ENCODE measurements at regions not wholly inside any gene's neighbourhood (a gene's known extent, or its start where the extent isn't known, plus 50 kb on each side); places are given as distances from the start of the nearest gene placed in this dataset.

- no peak for TF ChIP-seq CTCF (IDR thresholded peaks at IDR 0.05)
- Histone ChIP-seq H3K4me3 (no peak overlapping the region), H3K27ac (no peak overlapping the region)
- no peak for DNase-seq (ENCODE audit: low spot score)
Observed at GRCh38 chr4:115852767-115853091, 739.3 kb upstream of the NDST4 start.

GRCh38 chr4:115851918-115852766, 738.7 kb upstream of the NDST4 start:
- no peak for TF ChIP-seq CTCF (IDR thresholded peaks at IDR 0.05)
- Histone ChIP-seq H3K4me3 (no peak overlapping the region), H3K27ac (no peak overlapping the region)
- DNase-seq (ENCODE audit: low spot score): no peak

- no peak overlapping the region for H3K27ac ChIP-seq
- H3K4me3 ChIP-seq: no peak overlapping the region
- no peak for TF ChIP-seq CTCF (IDR thresholded peaks at IDR 0.05)
- no peak for DNase-seq (ENCODE audit: low spot score)
Observed at GRCh38 chr4:115850799-115851509, 737.5 kb upstream of the NDST4 start.

GRCh38 chr4:115844180-115844579, 730.8 kb upstream of the NDST4 start:
- Histone ChIP-seq H3K4me3 (no peak overlapping the region), H3K27ac (no peak overlapping the region)
- no peak for TF ChIP-seq CTCF (IDR thresholded peaks at IDR 0.05)
- DNase-seq (ENCODE audit: low spot score): no peak

GRCh38 chr4:115841871-115842270, 728.5 kb upstream of the NDST4 start:
- H3K27ac ChIP-seq: no peak overlapping the region
- no peak overlapping the region for H3K4me3 ChIP-seq
- no peak for TF ChIP-seq CTCF (IDR thresholded peaks at IDR 0.05)
- no peak for DNase-seq (ENCODE audit: low spot score)

GRCh38 chr4:115834441-115834840, 721.0 kb upstream of the NDST4 start:
- H3K4me3 ChIP-seq: no peak overlapping the region
- DNase-seq (ENCODE audit: low spot score): no peak
- no peak for TF ChIP-seq CTCF (IDR thresholded peaks at IDR 0.05)
- no peak overlapping the region for H3K27ac ChIP-seq

GRCh38 chr4:115824630-115825029, 711.2 kb upstream of the NDST4 start:
- Histone ChIP-seq H3K4me3 (no peak overlapping the region), H3K27ac (no peak overlapping the region)
- no peak for DNase-seq (ENCODE audit: low spot score)
- no peak for TF ChIP-seq CTCF (IDR thresholded peaks at IDR 0.05)
